Epithelial cell of esophagus (primary cell): ENCODE measurements at regions not wholly inside any gene's neighbourhood (a gene's known extent, or its start where the extent isn't known, plus 50 kb on each side); places are given as distances from the start of the nearest gene placed in this dataset.

Experiments
- DNase-seq: peaks from one replicate; pipeline ENCODE4 v3.0.0; 2010; ENCODE audit warnings: low read depth
- H3K4me3 ChIP-seq: 2 replicates; pipeline ENCODE4 v1.5.1; 2011; ENCODE audit warnings: mild to moderate bottlenecking, low read length, control low read depth
- CTCF ChIP-seq: IDR thresholded peaks from 2 replicates; pipeline ENCODE4 v1.5.1; 2011; ENCODE audit warnings: low read depth, mild to moderate bottlenecking, low read length, control low read depth, inconsistent platforms; ENCODE audit not compliant: insufficient read depth; ENCODE audit errors: missing control alignments

GRCh38 chr4:3855646-3856045, 89.5 kb downstream of the ADRA2C start:
- no peak overlapping the region for H3K4me3 ChIP-seq
- no peak for DNase-seq
- TF ChIP-seq CTCF = no peak

DNA sequence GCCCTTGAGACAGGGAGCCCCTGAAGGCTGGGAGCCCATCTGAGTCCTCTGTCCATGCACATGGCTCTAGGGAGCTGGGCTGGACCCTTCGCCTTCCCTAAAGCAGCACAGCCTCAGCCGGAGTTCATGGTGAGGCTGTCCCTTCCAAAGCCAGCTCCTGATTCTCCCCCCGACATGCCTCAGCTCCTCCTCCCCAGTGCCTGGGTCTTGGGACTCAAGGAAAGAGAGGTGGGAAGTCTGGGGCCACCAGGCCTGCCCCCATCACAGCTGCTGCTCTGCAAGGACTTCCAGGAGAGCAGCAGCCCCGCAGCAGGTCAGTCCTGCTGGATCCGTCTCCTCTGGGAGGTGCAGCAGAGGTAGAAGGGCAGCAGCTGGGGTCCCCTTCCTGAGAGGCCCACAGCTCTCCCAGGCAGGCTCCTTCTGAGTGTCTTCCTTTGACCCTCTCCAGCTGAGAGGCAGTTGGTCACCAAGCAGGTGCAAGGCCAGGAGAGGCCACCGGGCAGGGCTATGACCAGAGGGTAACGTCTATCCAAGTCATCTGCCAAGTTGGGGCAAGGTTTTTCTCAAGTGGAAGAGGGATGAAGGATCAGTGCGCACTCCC, 90.5 kb downstream of the ADRA2C start:
- DNase-seq = no peak
- TF ChIP-seq CTCF = no peak

GRCh38 chr4:3857269-3857926, 91.2 kb downstream of the ADRA2C start:
- no peak overlapping the region for H3K4me3 ChIP-seq
- TF ChIP-seq CTCF = no peak
- DNase-seq = no peak

More for the DNA sequence above, 90.5 kb downstream of the ADRA2C start:
- no peak overlapping the region for H3K4me3 ChIP-seq

- no peak for TF ChIP-seq CTCF
- DNase-seq = no peak
- no peak overlapping the region for H3K4me3 ChIP-seq
Observed at GRCh38 chr4:3858046-3858730, 92.0 kb downstream of the ADRA2C start.

DNA sequence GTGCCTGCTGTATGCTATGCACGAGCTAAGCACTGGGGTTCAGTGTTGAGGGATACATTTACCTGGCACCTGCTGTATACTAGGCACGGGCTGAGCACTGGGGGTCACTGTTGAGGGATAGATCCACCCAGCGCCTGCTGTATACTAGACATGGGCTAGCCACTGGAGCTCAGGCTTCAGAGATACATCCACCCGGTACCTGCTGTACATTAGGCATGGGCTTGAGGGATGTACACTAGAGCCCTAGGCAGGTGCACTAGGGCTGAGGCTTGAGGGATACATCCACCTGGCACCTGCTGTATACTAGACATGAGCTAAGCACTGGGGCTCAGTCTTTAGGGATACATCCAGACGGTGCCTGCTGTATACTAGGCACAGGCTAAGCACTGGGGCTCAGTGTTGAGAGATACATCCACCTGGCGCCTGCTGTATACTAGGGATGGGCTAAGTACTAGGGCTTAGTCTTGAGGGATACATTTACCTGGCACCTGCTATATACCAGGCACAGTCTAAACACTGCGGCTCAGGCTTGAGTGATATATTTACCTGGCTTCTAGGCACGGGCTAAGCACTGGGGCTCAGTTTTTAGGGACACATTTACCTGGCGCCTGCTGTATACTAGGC, 92.7 kb downstream of the ADRA2C start:
- TF ChIP-seq CTCF = no peak
- no peak for DNase-seq
- H3K4me3 ChIP-seq = no peak overlapping the region

GRCh38 chr4:3859571-3859970, 93.4 kb downstream of the ADRA2C start:
- no peak for DNase-seq
- TF ChIP-seq CTCF = no peak
- no peak overlapping the region for H3K4me3 ChIP-seq
